GM19397 (cell line): ENCODE measurements at regions not wholly inside any gene's neighbourhood (a gene's known extent, or its start where the extent isn't known, plus 50 kb on each side); places are given as distances from the start of the nearest gene placed in this dataset.
A peak's percentile ranks its signal among the peaks of the same experiment; 100 is the strongest.
"Not testable (repeated sequence)": the region's sequence is repeated elsewhere in the genome, so short reads cannot be mapped to it uniquely, and the experiment has no call there.

ENCODE experiments used
- ATAC-seq: cut with Tn5 transposase; IDR thresholded peaks from one replicate; pipeline ENCODE4 v1.9.1; 2021; ENCODE audit warnings: mild to moderate bottlenecking, moderate library complexity; ENCODE audit not compliant: unreplicated experiment

DNA sequence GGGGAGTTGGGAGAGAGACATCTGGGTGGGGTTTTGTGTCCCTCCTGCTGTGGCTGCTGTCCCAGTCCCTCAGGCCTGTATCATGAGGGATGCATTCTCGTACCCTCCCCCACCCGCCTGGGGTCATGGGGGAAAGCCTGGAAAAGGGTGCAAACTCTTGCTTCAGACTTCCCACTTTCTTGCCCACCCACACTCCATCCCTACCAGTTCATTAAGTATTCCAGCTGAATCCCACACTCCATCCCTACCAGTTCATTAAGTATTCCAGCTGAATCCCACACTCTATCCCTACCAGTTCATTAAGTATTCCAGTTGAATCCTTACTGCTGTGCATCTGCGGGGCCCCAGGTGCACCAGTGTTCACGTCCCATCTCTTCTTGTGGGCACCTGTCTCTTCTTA lies 116.3 kb downstream of the ACAA2 start:
- no peak for ATAC-seq

DNA sequence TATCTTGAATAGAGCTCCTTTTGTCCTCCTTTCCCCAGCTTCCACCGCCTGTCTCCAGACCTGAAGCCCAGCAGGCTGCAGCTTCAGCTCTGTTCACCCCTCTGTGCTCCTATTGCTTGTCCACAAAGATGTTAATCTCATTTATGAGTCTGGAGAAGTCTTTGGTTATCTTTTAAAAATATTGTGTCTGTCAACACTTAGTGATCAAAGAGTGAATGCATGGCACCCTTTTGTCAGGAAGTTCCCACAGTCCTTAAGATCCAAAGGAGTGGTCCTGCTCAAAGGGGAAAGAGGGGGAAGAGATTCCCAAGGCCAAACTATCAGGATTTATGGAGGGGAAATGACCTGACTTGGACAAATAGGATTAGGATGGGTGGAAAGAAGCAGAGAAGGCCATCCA lies 118.9 kb downstream of the ACAA2 start:
- ATAC-seq: no peak

DNA sequence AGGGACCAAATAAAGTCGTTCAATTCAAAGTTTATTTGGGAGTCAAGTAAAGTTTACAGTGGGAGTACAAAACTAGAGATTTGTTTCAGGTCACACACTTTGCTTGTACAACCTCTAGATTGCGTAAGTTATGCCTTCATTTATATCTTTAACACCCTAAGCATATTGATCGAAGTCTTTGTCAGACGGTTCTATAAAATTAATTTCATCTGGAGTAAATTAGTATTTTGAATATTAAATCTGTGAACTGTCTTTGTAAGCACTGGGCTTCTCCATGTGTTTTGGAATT lies 119.7 kb downstream of the ACAA2 start:
- ATAC-seq: no peak

DNA sequence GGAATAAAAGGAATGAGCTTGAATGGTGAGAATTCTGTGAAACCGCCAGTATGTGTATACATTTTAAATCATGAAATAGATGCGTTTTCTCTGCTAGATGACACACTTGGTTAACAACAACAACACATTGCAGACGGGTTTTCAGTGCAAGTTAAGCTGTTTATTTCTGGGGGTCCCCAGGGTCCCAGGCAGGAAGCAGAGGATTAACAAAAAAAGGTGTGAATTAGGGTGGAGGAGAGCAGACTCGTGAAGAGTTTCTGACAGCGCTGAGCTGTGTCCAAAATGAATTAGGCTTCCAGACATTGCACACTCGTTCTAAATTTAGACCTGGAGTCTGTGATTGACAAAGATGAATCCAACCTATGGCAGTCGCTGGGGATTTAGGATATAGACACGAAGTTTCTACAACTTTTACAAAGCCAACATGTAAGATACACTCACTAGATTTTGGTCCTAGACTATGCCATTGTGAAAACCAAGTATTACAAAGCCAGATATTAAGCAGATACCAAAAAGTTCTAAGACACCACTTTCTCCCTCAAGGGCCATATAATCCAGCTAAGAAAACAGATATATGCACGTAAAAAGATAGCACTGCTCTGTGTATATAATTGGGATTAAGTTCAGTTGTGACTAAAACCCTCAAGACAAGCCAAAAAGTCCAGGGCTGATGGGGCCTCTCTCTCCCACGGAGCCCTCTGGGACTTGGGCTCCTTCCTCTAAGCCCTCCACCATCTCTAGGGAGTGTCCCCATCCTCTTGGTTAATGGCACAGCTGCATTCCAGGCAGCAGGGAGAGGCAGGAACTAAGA lies 120.2 kb downstream of the ACAA2 start:
- ATAC-seq: no peak

DNA sequence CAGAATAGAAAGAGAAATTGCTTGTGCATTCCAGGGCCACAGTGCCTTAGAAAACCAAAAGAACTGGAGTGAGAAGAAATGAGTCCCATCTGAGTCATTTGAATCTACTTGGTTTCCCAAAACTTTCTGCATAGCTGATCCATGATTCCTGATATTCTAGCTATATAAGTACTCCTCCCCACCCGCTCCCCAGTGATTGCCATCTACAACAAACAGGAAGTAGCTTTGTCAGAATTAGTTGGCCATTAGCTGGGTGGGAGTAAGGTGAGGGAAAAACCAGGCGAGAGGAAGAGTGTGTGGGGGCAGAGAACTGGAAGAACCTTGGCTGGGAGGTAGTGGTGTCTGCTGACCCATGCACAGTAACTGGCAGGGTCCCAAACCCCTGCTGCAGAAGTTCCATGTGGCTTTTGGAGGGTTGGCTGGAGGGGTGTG lies 122.1 kb downstream of the ACAA2 start:
- no peak for ATAC-seq

DNA sequence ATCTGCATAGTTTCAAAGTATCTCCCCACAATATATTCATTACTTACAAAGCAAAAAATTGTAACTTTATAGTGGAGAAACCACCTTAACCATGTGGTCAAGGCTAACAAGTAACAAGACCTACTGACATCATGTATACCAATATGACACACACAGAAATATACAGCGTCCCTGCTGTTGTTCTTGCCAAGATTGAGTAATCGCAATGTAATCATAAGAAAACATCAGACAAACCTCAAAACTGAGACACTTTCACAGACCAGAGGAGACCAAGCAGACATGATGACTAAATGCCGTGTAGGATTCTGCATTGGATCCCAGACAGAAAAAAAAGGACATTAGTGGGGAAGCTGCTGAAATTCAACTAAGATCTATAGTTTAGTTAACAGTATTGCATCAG lies 123.0 kb downstream of the ACAA2 start:
- no peak for ATAC-seq

DNA sequence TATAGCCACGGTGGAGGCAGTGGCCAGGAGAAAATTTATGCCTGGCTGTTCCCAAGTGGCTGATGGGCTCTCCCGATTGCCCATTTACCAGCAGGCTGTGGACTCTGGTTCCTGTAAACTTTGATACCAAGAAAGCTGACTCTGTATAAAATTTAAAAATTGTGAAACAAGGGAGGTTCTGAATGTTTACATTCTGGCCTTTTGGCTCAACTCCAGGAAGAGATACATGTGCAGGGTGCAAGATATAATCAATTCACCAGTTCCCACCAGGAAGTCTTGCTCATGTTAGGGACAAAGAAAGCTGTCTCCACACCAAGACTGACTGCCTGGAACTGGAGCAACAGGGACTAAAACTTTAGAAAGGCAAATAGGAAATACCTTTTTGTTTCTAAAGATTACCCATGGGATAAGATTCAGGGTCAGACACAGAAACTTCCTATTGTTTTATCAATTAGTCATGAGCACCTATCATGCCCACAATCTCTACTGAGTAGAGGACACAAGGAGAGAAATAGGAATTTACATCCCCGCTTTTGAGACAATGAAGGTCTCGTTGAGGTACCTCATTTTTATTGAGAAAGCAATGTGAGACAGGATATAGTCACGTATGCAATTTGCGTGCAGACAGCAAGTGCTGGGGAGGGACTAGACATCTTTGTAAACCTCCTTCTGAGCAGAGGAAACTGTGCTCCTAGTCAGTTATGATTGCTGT lies 123.5 kb downstream of the LIPG start:
- ATAC-seq: no peak

DNA sequence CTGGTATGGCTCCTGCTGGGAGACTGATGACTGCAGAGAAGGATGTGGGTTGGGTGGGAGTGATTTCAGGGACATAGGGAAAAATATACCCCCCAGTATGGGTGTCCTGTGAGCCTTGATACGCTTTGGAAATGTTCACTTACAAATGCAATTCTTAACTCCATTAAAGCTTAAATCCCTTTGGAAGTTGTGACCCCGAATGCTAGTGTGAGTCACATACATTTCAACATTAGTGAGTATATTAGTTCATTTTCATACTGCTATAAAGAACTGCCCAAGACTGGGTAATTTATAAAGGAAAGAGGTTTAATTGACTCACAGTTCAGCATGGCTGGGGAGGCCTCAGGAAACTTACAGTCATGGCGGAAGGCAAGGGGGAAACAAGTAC lies 120.9 kb downstream of the LIPG start:
- not testable (repeated sequence) for ATAC-seq

DNA sequence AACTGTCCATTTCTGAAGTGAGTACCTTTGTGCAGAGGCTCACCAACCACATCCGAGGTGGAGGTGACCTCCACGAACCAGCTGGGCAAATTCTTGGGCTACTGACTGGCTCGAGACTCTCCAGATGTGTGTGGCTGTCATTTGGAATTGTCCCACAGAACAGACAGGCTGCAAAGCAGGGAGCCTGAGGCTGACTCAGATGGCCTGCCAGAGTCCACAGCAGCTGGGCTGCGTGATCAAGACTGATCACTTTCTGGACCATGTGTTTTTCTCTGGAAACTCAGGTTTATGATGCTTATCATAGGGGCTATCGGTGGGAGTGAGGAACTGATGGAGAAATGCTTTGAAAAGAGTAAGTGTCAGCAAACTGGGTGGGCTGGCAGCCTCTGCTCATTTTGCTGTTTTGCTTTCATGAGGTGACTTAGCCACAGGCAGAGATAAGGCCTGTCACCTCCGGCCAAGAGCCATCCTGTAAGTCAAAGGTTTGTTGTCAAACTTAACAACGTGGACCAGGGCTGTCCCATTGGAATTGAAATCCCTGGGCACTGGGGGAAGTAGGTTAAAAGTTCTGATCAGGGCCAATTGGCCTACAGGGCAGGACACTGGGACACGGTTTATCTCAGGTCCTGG lies 120.4 kb downstream of the LIPG start:
- ATAC-seq: no peak

DNA sequence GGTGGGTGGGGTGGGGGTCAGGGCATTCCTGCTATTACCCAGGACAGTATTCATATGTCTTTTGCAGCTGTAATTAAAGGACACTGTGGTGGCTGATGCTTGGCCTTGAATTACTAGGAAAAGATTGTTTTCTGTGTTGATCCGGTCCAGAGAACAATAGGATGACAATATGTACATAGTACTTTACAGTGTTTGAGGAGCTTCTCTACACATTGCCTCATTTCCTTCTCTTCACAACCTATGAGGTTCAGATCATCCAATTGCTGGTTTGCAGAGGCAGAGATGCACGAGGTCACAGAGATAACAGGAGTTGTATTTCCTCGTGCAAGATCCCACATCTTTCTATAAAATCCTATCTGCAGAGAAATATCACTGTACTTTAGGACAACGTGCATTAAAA lies 119.5 kb downstream of the LIPG start:
- ATAC-seq: no peak

DNA sequence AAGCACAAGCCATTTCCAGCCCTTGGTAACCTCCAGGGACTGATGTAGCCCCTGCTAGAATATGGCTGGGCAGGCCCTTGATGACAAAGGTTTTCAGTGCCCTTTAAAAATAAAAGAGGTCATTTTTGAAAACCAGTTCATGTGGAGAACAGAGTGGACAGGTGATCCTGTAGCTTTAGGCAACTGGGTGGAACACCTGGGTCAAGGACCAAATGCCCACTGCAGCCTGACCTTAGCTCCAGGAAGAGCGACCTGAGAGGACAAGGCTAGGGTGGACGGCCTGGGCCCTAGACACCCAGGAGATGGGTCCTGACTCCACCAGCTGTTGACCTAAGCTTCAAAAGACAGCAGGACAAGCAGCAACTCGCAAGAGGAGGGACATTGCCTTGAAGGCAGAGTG lies 116.6 kb downstream of the LIPG start:
- ATAC-seq: no peak

DNA sequence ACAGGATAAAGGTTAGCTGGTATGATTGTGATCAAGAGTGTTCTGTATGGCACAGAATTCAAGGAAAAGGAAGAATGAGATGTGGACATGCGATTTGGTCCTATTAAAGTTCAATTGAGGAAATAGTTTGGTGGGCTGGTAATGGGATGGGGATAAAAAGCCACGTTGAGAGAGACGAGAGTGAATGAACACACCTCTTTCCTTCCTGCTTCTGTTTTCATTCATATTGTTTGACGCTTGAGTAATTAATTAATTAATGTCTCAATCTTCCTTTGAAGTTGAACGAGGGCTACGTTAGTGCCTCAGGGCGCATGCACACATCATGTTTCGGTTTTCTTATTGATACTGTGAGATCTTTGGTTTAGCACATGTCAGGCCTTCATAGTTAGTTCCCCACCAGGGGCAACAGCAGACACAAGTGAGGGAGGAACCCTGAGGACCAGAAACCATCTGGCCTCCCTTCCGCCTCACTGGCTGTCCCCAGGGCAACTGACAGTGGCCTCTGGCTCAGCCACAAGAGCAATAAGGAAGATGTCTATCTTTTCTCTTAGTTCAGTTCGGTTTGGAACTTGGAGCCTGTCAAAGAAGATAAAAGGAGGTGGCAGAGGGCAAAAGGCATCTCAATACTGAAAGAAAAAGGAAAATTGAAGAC lies 116.0 kb downstream of the LIPG start:
- peak; percentile 85 for ATAC-seq

DNA sequence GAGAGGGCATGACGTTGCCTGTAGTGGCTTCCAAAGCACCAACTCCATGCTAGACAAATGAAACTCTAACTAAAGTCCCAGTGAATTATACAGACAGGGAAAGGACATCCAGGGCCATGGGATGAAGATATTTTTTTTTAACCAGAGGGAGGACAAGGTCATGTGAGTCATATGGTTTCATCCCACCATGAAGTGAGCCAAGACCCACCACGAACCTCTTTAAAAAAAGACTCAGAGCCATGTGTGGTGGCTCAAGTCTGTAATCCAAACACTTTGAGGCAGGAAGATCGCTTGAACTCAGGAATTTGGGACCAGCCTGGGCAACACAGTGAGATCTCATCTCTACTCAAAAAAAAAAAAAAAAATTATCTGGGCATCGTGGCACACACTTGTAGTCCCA lies 115.2 kb downstream of the LIPG start:
- no peak for ATAC-seq

DNA sequence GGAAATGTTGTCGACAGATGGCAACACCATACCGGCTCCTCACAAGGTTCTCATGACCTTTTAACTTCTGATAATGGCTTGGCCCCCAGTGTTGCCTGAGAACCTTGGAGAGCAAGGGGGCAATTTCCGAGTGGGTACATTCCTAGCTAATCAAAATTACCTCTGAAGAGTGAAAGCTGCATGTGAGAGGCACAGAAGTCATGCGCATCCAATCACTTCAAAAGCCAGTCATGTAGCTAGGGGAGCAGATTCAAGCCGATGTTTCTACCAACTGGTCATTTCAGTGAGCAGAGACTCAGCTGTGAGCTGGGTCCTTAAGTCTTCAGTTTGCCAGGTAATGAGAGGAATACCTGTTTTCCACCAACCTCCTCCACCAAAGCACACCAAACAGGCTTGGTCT lies 111.4 kb downstream of the LIPG start:
- no peak for ATAC-seq

DNA sequence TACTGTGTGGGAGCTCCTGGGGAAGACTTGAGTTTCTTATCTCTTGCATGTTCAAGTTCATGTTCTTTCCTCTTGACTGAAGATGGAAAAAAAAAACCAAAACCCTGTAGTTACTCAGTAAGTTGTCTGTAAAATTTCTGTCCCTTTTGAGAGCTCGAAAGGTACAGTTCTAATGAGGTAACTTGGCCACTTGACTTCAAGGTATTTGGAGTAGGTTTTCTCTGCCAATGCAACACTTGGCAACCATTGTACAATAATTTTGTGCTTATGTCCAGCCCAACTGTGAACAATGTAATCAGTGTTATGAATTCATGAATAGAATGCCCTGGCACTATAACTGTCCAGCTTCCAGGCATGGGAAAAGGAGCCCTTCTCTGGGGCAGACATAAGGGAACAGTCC lies 111.0 kb downstream of the LIPG start:
- ATAC-seq: no peak

DNA sequence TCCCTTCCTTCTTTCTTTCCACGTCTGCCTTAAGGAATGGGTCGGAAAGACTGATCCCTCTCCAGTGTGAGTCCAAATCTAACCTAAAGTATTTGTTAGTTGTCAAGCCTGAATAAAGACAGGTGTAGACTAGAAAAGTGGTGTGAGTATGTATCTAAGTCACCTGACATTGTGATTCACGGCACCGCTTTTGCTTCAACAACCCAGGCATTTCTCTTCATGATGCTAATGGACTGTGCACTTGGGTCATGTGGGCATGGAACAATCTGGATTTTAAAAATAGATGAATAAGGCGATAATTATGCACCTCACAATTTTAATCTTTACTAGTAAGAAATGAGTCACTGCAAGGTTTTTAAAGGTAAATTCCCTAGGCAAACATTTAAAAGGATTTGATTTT lies 107.5 kb downstream of the LIPG start:
- no peak for ATAC-seq

DNA sequence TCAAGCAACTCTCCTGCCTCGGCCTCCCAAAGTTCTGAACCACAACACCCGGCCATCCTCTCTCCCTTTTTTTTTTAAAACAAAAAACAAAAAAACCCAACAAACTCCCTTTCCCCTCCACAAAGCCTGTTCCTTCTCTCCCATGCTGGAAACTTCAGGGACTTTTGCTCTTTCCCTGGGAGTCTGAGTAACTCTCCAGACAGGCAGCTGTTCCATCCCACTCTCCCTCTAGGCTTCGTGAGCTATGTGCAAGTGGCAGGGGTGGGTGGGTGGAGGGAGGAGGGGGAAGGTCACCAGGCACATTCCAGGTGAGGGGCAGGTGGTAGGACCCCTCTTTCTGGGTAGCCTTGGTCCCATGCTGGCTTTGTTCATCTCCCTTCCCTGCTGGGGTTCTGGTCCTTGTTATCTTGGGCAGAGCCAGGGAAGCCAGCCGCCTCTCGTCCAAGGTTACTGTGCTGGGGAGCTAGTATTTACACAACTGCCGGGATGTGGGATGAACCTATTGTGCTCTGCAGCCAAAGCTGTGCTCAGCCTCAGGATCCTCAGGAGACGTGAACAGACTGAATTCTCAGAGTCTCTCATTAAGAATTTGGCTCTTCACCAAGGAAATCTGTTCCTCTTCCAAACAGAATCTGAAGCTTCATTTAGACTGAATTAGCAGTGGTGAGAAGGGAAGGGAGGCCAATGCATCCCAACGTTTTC lies 106.9 kb downstream of the LIPG start:
- ATAC-seq: no peak

DNA sequence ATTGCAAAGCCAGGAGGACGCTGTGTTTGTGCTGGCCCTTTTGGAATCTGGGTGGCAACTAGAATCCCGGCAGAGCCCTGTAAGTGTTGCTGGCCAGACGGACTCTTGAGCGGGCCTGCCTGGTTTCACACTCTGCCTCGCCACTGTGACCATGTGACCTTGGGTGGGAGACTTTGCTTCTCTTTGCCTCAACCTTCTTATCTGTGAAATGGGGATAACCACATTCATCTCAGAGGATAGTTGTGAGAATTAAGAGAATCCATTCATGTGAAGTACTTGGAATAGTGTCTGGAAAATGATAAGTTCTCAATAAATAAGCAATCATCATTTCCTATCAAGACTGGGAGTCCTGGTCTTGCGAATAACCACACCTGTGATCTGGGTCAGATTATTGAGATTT lies 105.6 kb downstream of the LIPG start:
- ATAC-seq: no peak

DNA sequence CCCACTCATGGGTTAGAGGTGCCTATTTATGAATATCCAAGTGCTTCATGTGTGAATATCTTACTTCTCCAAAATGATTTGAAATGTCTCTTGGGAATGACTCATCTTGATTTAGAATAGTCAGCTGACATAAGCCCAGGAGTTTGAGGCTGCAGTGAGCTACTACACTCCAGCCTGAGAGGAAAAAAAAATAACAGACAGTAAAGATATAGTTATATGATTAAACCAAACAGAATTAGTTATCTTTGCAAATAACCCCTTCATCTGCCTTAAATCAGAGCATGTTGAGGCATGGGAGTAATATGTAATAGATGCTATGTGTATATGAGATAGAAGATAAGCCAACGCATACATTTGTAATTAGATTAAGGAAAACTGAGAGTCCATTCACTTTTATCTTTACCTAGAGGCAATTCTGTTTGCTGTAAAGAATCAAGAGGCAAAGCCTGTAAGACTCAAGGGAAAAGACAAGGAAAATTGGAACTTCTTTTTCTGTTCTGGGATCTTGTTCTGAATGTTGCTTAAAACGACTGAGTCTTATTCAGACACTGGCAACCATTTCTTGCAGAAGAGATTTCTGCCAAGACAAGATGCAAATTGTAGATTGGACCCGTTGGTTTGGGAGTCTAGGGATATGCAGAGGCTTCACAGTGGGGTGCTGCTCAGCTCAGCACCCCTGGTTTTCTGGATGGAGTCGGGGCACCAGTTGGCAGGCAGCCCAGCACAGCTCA lies 104.4 kb downstream of the LIPG start:
- ATAC-seq: no peak
